ENCODE measurements at regions not wholly inside any gene's neighbourhood (a gene's known extent, or its start where the extent isn't known, plus 50 kb on each side); places are given as distances from the start of the nearest gene placed in this dataset.
A peak's percentile ranks its signal among the peaks of the same experiment; 100 is the strongest.
"Not testable (repeated sequence)": the region's sequence is repeated elsewhere in the genome, so short reads cannot be mapped to it uniquely, and the experiment has no call there.

- ATAC-seq; intact Hi-C loops (cut with DNase I); DNase-seq (ENCODE audit: missing footprints): not testable (repeated sequence)
These were observed 351.8 kb downstream of the CDY1 start for GRCh38 chrY:25973746-25974145.

- intact Hi-C loops (cut with DNase I); DNase-seq (ENCODE audit: missing footprints); ATAC-seq: not testable (repeated sequence)
These were observed 365.8 kb downstream of the CDY1 start for GRCh38 chrY:25987720-25988119.

GRCh38 chrY:25999848-26000247, 377.9 kb downstream of the CDY1 start:
- intact Hi-C loops (cut with DNase I): not testable (repeated sequence)
- peak; percentile 92 for ATAC-seq

GRCh38 chrY:26047365-26047764, 425.4 kb downstream of the CDY1 start:
- intact Hi-C loops (cut with DNase I); ATAC-seq; DNase-seq (ENCODE audit: missing footprints): not testable (repeated sequence)

More at GRCh38 chrY:25999848-26000247, 377.9 kb downstream of the CDY1 start:
- DNase-seq (ENCODE audit: missing footprints): not testable (repeated sequence)

- ATAC-seq; intact Hi-C loops (cut with DNase I); DNase-seq (ENCODE audit: missing footprints): not testable (repeated sequence)
These were observed 436.0 kb downstream of the CDY1 start for GRCh38 chrY:26057949-26058348.

GRCh38 chrY:26059229-26059628, 437.3 kb downstream of the CDY1 start:
- ATAC-seq; DNase-seq (ENCODE audit: missing footprints); intact Hi-C loops (cut with DNase I): not testable (repeated sequence)

- intact Hi-C loops (cut with DNase I); ATAC-seq: not testable (repeated sequence)
These were observed 451.2 kb downstream of the CDY1 start for GRCh38 chrY:26073167-26073566.

GRCh38 chrY:26079433-26079832, 457.5 kb downstream of the CDY1 start:
- intact Hi-C loops (cut with DNase I); ATAC-seq; DNase-seq (ENCODE audit: missing footprints): not testable (repeated sequence)

More at GRCh38 chrY:26073167-26073566, 451.2 kb downstream of the CDY1 start:
- not testable (repeated sequence) for DNase-seq (ENCODE audit: missing footprints)

GRCh38 chrY:26081266-26081665, 459.3 kb downstream of the CDY1 start:
- ATAC-seq; DNase-seq (ENCODE audit: missing footprints); intact Hi-C loops (cut with DNase I): not testable (repeated sequence)

- not testable (repeated sequence) for ATAC-seq; DNase-seq (ENCODE audit: missing footprints)
These were observed 465.2 kb downstream of the CDY1 start for GRCh38 chrY:26087153-26087552.

More at GRCh38 chrY:26087153-26087552, 465.2 kb downstream of the CDY1 start:
- intact Hi-C loops (cut with DNase I): not testable (repeated sequence)

All from Right ventricle myocardium inferior (tissue), 1 donor.